DMS114 treated with DMSO at 0.1 percent for 48 hours (cell line): ENCODE measurements at regions not wholly inside any gene's neighbourhood (a gene's known extent, or its start where the extent isn't known, plus 50 kb on each side); places are given as distances from the start of the nearest gene placed in this dataset.

Experiments used
- DNase-seq: peaks from one replicate; lab custom pipeline; 2025; ENCODE audit not compliant: unreplicated experiment; lab: John Stamatoyannopoulos, UW

DNA sequence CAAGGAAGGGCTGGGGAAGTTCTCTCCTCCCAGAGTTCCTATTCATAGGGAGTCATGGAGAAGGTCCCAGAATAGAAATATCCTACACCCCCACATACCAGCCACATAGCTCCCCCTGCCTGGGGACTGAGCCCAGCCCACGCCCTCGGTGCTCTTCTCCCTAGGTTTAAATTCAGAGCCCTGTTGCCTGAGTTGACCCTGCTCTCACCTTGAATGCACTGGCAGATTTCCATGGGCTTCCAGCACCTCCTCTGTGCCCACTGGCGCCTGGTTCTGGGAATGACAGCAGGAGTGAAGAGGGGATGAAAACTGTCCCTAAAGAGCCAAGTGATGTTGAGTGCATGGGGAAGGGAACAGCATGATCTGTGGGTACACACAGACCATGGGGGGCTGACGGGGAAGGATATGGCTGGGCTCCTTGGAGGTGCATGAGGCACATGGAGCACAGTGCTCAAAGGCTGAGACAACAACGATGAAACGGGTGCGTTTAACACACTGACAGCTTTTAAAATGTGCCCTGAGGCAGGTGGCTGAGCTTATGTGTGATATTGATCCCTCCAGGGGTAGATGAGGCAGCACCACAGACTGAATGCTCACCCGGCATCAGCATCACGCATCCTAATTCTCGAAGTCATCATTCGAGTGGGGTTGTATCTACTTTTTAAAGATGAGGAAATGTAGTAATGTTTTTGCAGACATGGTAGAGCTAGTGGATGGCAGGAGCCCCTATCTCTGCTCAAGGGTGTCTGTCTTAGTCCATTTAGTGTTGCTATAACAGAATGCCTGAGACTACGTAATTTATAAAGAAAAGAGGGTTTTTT, 53.7 kb upstream of the IGFBP3 start:
- no peak for DNase-seq

DNA sequence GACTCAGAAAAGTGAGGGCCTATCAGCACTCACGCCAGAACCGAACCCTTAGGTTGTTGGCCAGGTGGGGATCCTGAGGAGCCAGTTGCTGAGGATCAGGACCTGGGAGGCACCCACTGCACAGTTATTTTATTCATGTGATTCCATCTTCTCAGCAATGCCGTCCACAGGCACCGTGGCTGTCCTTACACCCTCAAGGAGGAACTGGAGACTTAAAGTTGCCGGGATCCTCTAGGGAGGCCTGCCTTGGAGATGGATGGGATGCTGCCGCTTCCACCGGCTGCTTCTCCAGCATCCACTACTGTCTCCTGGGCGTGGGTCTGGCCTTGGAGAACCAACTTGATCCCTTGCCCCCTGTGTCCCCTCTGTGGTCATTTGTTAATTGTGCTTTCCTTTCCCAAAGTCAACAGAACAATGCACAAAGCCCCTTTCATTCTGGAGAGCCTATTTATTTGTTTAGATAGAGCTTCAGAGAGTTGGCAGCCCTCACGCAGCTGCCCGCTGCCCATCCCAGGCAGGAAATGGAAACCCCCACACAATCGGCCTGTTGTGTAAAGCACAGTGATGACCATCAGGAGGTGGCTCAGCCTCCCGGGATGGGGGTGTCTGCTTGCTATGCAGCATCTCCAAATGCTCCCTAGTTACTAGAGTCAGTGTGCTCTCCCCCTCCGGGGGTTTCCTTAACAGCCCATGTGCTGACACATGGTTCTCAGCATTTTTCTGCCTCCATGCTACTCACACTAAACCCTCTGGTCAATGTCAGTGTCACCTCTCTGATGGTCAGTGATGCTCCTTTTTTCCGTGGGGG, 52.9 kb upstream of the IGFBP3 start:
- no peak for DNase-seq

DNA sequence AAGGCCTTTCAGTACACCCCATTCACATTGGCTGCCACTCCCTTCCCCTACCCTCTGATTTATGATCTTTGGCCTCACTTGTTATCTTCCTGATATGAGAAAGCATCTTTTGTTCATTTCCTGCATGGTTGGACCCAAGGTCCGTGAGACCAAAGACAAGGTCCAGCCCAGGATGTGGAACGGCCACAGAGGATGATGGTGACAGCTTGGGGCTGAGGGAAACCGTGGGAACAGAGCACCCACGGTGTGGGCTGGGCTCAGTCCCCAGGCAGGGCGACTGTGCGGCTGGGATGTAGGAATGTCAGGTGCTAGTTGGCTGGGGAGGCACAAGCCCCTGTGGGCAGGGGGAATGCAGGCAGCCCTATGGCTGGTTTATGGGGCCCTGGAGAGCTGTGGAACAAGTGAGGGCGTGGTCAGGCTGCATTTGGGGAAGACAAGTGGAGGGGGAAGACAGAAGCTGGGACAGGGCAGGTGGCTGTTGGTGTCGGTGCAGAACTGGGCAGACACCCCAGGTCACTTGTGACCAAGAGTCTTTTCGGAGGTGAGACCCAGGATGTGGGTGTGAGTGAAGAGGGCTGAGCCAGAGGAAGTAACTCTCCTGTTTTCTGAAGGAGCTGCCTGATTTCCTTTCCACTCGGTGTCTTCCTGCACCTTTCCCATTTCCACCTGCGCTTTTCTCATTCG, 51.7 kb upstream of the IGFBP3 start:
- DNase-seq = no peak

- DNase-seq = no peak
Observed at GRCh38 chr7:45971661-45972175, 50.6 kb upstream of the IGFBP3 start.

GRCh38 chr7:45971171-45971570, 50.1 kb upstream of the IGFBP3 start:
- DNase-seq = no peak
